Keratinocyte (primary cell): ENCODE measurements at regions not wholly inside any gene's neighbourhood (a gene's known extent, or its start where the extent isn't known, plus 50 kb on each side); places are given as distances from the start of the nearest gene placed in this dataset.

Experiments used
- EZH2 ChIP-seq: IDR thresholded peaks from one replicate; pipeline ENCODE4 v1.6.1; 2012; ENCODE audit warnings: inconsistent platforms, mild to moderate bottlenecking, low read length, moderate library complexity
- TF ChIP-seq, protein P1 (sequence below), 3 experiments: IDR thresholded peaks in 1 of 3; conservative IDR thresholded peaks in 1 of 3; optimal IDR thresholded peaks in 1 of 3; 2 replicates in 2 of 3; 3 replicates in 1 of 3; pipeline versions ENCODE3 to v1.5.1; 2011; ENCODE audit warnings: low read length in 3 of 3, mild to moderate bottlenecking in 3 of 3, moderate library complexity in 2 of 3, control low read depth in 1 of 3, inconsistent platforms in 1 of 3; ENCODE audit not compliant: insufficient read depth in 2 of 3; ENCODE audit errors: extremely low read depth in 1 of 3

DNA sequence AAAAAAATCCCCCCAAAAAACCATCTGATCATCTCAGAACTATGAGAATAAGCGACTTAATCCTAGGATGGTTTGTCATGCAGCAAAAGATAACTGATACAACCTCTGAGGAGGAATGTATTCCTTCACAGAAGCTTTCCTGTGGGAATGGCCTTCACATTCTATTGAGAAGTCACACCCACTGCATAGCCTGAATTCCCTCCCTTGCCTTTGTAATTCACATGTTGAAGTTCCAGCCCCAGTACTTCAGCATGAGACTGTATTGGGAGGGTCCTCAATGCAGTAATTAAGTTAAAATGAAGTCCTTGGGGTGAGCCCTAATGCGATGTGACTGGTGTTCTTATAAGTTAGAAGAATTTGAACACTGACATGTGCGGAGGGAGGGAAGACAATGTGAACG lies 395.2 kb downstream of the TUSC7 start:
- TF ChIP-seq, protein P1, sequence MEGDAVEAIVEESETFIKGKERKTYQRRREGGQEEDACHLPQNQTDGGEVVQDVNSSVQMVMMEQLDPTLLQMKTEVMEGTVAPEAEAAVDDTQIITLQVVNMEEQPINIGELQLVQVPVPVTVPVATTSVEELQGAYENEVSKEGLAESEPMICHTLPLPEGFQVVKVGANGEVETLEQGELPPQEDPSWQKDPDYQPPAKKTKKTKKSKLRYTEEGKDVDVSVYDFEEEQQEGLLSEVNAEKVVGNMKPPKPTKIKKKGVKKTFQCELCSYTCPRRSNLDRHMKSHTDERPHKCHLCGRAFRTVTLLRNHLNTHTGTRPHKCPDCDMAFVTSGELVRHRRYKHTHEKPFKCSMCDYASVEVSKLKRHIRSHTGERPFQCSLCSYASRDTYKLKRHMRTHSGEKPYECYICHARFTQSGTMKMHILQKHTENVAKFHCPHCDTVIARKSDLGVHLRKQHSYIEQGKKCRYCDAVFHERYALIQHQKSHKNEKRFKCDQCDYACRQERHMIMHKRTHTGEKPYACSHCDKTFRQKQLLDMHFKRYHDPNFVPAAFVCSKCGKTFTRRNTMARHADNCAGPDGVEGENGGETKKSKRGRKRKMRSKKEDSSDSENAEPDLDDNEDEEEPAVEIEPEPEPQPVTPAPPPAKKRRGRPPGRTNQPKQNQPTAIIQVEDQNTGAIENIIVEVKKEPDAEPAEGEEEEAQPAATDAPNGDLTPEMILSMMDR (optimal IDR thresholded peaks at IDR 0.05 in 1 of 3, IDR thresholded peaks at IDR 0.05 in 1 of 3, conservative IDR thresholded peaks at IDR 0.05 in 1 of 3; ENCODE audit: extremely low read depth in 1 of 3, insufficient read depth in 2 of 3, low read length in 3 of 3): no peak
- TF ChIP-seq EZH2: no peak
